Skin of body (tissue), 1 donor: ENCODE measurements at regions not wholly inside any gene's neighbourhood (a gene's known extent, or its start where the extent isn't known, plus 50 kb on each side); places are given as distances from the start of the nearest gene placed in this dataset.
"Not testable (repeated sequence)": the region's sequence is repeated elsewhere in the genome, so short reads cannot be mapped to it uniquely, and the experiment has no call there.

ENCODE experiments used
- DNase-seq: peaks from one replicate; lab custom pipeline; 2025; lab: John Stamatoyannopoulos, UW

GRCh38 chr17:13150738-13151137 is 132.9 kb upstream of the ELAC2 start:
- DNase-seq, result not testable (repeated sequence)

DNA sequence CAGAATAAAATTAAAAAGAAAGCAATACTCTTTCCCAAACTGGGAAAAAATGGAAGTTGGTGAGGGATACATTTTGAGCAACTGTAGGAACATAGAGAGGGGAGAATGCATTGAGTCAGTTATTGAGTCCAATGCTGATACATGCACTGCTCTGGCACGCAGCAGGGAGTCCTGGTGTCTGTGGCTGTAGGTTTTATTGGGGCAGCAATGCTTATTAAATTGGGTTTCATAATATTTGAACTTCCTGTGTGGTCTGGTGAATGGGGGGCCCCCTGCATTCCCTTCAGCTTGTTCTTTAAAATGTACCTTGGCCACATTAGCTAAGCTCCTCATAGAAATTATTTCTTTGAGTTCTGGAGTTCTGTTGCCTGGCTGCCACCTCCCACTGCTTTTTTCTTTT is 125.2 kb upstream of the ELAC2 start:
- DNase-seq, result no peak

DNA sequence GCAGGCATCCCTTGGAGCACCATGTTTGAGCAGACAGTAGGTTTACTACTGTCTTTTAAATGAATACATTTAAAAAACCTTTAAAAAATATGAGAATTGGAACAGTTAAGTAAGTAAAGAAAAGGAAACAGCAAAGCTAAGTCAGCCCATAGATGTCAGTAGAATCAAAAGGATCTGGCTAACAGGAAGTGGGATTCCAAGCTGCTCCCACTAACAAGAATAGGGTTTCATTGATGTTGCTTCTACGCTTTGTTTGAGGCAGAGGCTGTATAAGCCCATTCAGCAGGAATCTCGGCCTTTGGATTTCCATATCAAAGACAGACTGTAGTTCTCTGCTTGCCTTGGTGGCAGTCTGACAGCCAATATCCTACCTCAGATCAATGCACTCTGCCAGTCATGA is 122.9 kb upstream of the ELAC2 start:
- no peak for DNase-seq

GRCh38 chr17:13135506-13135905 is 117.7 kb upstream of the ELAC2 start:
- no peak for DNase-seq

GRCh38 chr17:13134076-13134475 is 116.2 kb upstream of the ELAC2 start:
- no peak for DNase-seq

DNA sequence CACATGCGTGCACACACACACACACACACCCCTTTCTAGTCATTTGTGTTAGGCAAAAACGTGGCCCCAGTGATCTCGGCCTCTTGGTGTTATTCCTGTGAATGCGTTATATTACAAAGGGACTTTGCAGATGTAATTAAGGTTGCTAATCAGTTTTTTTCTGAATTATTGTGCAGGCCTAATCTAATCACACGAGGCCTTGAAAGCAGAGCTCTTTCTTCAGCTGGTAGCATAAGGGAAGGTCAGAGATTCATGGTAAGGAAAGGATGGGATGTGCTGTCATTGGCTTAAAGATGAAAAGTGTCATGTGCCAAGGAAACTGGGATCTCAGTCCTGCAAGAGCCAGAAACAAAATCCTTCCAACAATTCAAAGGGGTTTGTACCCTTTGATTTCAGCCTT is 113.4 kb upstream of the ELAC2 start:
- no peak for DNase-seq

- DNase-seq, result no peak
Observed at GRCh38 chr17:13129356-13129755, 111.5 kb upstream of the ELAC2 start.

DNA sequence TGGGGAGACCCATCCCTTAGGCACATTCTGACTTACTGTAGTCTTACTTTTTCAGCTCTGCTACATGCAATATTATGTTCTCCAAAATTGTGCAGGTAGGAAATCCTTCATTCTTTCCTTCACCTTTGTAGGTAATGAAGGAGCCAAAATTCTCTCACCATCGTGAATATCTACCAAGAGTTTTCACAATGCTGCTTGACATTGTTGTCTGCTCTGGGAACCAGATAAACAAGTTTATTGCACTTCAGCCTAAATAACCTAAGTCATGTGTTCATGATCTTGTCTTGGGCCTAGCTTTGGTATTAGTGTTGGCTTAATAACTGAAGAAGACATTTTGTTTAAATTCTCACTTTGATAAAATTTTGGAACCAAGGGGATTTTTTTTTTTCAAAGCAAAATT is 110.8 kb upstream of the ELAC2 start:
- no peak for DNase-seq

DNA sequence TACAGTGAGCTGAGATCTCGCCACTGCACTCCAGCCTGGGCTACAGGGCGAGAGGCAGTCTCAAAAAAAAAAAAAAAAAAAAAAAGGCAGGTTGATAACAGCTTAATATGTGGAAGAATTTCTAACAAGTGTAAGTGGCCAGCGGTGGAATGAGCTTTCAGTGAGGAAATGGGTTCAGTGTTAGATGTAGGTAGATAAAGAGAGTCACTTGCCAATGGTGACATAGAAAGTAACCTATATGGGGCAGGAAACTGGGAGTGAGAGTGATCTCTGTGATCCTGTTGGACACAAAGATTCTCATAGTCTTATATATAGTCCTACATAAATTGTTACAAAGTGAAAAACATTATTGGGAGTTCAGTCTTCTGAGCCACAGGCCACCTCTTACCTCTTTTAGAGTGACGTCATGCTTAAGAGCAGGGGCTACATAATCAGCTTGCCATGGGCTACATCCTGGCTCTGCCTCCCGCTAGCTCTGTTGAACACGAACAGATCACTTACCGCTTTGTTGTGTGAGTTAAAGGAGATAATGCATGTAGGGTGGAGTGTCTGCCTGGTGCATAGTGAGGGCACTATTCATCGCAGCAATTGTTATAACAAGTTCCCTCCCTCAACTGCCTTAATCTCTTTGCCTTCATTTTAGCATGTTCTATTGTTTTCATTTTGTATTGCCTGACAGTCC is 110.2 kb upstream of the ELAC2 start:
- DNase-seq, result no peak

- no peak for DNase-seq
Observed at GRCh38 chr17:13120864-13121263, 103.0 kb upstream of the ELAC2 start.

DNA sequence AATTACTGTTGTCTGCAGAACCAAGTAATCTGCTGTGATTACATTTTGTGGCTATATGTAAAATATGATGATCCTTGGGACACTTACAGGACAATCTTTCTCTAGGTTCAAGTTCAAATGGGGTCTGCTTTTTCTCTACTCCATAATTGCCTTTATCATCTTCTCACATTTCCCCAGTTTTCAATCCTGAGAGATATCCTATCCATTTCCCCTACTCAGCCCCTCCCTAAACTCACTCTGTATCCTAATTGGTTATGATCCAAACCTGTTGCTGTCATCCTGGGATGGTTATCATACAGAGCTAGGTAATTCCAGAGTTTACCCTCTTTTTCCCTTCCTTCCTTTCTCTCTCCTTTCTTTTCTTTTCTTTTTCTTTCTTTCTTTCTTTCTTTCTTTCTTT is 100.5 kb upstream of the ELAC2 start:
- DNase-seq, result no peak

GRCh38 chr17:13117616-13118015 is 99.8 kb upstream of the ELAC2 start:
- no peak for DNase-seq

DNA sequence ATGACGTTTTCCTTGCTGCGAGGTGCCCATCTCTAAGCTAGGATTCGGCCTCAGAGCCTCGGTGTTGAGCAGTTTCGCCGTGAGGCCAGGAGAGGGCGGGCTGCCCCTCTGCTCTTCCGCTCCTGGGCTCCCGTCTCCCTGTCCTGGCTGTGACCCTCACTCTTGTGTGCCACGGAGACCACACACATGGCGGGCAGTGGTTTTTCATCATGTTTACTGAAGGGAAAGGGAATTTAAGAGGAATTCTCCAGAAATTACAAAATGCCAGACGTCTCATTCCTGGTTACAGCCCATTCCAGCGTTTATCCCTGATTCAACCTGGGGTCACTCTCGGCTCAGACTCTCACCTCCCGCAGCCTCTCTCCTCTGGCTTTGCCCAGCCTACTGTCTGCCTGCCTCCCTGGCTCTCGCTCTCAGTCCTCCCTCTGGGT is 96.8 kb upstream of the ELAC2 start:
- no peak for DNase-seq

GRCh38 chr17:13113821-13114525 is 96.1 kb upstream of the ELAC2 start:
- DNase-seq, result no peak

GRCh38 chr17:13107676-13108235 is 89.9 kb upstream of the ELAC2 start:
- DNase-seq, result no peak

GRCh38 chr17:13106171-13106570 is 88.3 kb upstream of the ELAC2 start:
- no peak for DNase-seq

DNA sequence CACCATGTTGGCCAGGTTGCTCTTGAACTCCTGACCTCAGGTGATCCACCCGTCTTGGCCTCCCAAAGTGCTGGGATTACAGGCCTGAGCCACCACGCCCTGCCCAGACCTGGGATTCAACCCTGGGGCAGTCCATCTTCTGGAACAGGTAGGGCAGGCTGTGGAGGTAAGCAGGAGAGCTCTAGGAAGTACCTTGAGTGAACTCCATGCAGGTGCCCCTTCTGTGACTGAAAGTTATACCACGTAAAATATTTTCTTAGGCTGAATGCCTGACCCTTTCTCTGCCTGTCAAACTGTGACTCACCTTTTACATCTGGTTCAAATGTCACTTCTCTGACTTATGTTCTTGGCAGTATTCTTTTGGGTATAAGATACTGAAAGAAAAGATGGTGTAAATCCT is 86.7 kb upstream of the ELAC2 start:
- no peak for DNase-seq

DNA sequence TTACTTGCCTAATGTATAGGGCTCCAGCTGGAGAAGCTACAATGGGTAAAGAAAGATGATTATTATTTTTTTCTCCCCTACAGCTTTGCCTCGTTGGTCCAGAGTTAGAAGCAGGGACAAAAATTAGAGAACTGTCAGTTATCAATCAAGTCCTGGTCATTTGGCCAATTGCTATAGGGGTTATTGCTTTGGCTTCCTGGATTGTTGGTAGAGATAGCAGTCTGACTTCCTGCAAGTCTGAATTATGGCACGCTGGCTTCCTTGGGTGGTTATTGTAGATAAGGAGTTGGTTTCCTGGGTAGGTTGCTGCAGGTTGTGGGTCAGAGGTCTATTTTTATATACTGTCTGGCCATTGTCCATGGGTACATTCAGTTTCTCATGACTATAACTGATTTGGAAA is 84.7 kb upstream of the ELAC2 start:
- no peak for DNase-seq

- DNase-seq, result no peak
Observed at GRCh38 chr17:13099926-13100325, 82.1 kb upstream of the ELAC2 start.

GRCh38 chr17:13099089-13099735 is 81.4 kb upstream of the ELAC2 start:
- DNase-seq, result no peak

DNA sequence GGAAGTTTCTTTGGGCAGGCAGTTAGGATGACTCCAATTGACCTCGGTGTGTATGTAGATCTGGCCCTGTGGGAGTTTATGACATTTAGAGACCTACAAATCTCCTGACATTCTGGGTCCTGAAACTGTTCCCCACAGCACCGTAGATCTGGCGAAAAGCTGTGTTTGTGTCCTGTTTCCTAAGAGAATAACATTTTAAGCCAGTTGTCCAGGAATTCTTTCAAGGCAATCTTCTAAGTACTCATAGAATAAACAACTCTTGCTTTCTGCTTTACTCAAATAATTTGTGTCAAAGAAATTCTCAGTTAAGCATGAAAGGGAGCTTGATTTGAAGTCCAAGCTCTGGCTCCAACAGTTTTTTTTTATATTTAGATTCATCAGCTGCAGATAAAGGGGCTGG is 78.5 kb upstream of the ELAC2 start:
- DNase-seq, result no peak

DNA sequence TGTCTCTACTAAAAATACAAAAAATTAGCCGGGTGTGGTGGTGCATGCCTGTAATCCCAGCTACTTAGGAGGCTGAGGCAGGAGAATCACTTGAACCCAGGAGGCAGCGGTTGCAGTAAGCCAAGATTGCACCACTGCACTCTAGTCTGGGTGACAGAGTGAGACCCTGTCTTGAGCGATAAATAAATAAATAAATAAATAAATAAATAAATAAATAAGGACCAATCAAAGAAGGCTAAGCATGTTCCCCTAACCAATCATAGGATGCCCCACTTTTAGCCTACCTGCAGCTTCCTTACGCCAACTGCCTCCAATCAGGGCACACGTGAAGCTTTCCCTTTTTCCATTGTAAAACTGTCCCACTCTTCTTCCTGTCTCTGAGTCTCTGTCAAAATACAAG is 74.2 kb upstream of the ELAC2 start:
- not testable (repeated sequence) for DNase-seq

DNA sequence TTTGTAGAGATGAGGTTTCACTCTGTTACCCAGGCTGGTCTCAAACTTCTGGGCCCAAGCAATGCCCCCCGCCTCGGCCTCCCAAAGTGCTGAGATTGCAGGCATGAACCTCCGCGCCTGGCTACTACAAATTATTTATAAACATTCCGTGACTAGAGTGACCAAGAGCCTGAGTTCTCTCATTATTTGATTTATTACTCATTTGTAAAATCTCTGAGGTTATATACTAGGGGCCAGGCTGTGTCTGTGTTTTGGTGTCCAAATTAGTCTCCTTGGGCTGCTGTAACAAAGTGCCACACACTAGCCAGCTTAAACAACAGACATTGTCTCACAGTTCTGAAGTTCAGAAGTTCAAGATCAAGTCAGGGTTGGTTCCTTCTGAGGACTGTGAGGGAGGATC is 70.8 kb upstream of the ELAC2 start:
- DNase-seq, result no peak
